ENCODE measurements at regions not wholly inside any gene's neighbourhood (a gene's known extent, or its start where the extent isn't known, plus 50 kb on each side); places are given as distances from the start of the nearest gene placed in this dataset.
A peak's percentile ranks its signal among the peaks of the same experiment; 100 is the strongest.

- Histone ChIP-seq H3K79me2 (ENCODE audit: control insufficient read depth, insufficient read depth, low read length, poor library complexity) (no peaks in the 10 kb centered on the region), H3K36me3 (ENCODE audit: control insufficient read depth in 1 of 2, insufficient read depth in 2 of 2, low read length in 2 of 2) (peaks cover 3% of the 10 kb centered on the region in 2 experiments), H3K9me3 (ENCODE audit: insufficient read depth, low read depth, low read length) (no peaks in the 10 kb centered on the region), H2AFZ (ENCODE audit: insufficient read depth, low read length, poor library complexity) (no peak overlapping the region), H2BK5ac (ENCODE audit: low read depth, low read length, poor library complexity) (no peak overlapping the region), H3K9ac (ENCODE audit: low read length) (no peak overlapping the region), H2BK12ac (ENCODE audit: low read length) (no peak overlapping the region), H4K8ac (ENCODE audit: low read depth, low read length) (no peak overlapping the region), H3K27me3 (ENCODE audit: insufficient read depth, low read length) (no peaks in the 10 kb centered on the region), H3K4ac (ENCODE audit: low read depth, low read length) (no peak overlapping the region), H2BK120ac (ENCODE audit: insufficient read depth, low read length, poor library complexity) (no peak overlapping the region), H4K12ac (ENCODE audit: low read depth, low read length) (no peak overlapping the region), H3K79me1 (ENCODE audit: low read length) (no peaks in the 10 kb centered on the region), H3K14ac (ENCODE audit: low read length) (no peak overlapping the region), H4K91ac (ENCODE audit: low read depth, low read length) (no peak overlapping the region), H3K4me1 (ENCODE audit: control insufficient read depth in 1 of 2, insufficient read depth in 2 of 2, low read length in 2 of 2) (no peaks in the 10 kb centered on the region), H3K27ac (ENCODE audit: low read depth, low read length) (no peak overlapping the region), H3K4me3 (ENCODE audit: low read depth, low read length) (no peak overlapping the region), H3K23ac (ENCODE audit: low read length) (no peak overlapping the region), H2AK5ac (ENCODE audit: low read length) (no peak overlapping the region), H3K4me2 (ENCODE audit: low read length) (no peak overlapping the region), H3K18ac (ENCODE audit: low read length) (no peak overlapping the region)
- DNase-seq: no peak
- WGBS (ENCODE audit: extremely low coverage, insufficient coverage, insufficient read length): no CpG with 5 or more reads among the region's 2 CpGs
Measured at GRCh38 chr4:122219356-122219755, 67.2 kb downstream of the BLTP1 start.

- no peak overlapping the region for H3K4me3 ChIP-seq (ENCODE audit: low read depth, low read length)
- H3K27ac ChIP-seq (ENCODE audit: low read depth, low read length): no peak overlapping the region
- H3K18ac ChIP-seq (ENCODE audit: low read length): no peak overlapping the region
- WGBS (ENCODE audit: extremely low coverage, insufficient coverage, insufficient read length): no CpG with 5 or more reads among the region's 3 CpGs
- no peak overlapping the region for H4K8ac ChIP-seq (ENCODE audit: low read depth, low read length)
- no peaks in the 10 kb centered on the region for H3K79me2 ChIP-seq (ENCODE audit: control insufficient read depth, insufficient read depth, low read length, poor library complexity)
- no peak overlapping the region for H3K4ac ChIP-seq (ENCODE audit: low read depth, low read length)
- no peak overlapping the region for H4K91ac ChIP-seq (ENCODE audit: low read depth, low read length)
- no peak overlapping the region for H2AFZ ChIP-seq (ENCODE audit: insufficient read depth, low read length, poor library complexity)
- H3K79me1 ChIP-seq (ENCODE audit: low read length): no peaks in the 10 kb centered on the region
- no peak overlapping the region for H2BK5ac ChIP-seq (ENCODE audit: low read depth, low read length, poor library complexity)
- peaks cover 3% of the 10 kb centered on the region in 2 experiments for H3K36me3 ChIP-seq (ENCODE audit: control insufficient read depth in 1 of 2, insufficient read depth in 2 of 2, low read length in 2 of 2)
- no peak overlapping the region for H4K12ac ChIP-seq (ENCODE audit: low read depth, low read length)
- no peak overlapping the region for H3K9ac ChIP-seq (ENCODE audit: low read length)
- H3K4me1 ChIP-seq (ENCODE audit: control insufficient read depth in 1 of 2, insufficient read depth in 2 of 2, low read length in 2 of 2): no peaks in the 10 kb centered on the region
- no peak overlapping the region for H3K23ac ChIP-seq (ENCODE audit: low read length)
- H3K9me3 ChIP-seq (ENCODE audit: insufficient read depth, low read depth, low read length): no peaks in the 10 kb centered on the region
- no peak for DNase-seq
- H3K4me2 ChIP-seq (ENCODE audit: low read length): no peak overlapping the region
- H2AK5ac ChIP-seq (ENCODE audit: low read length): no peak overlapping the region
- no peak overlapping the region for H2BK120ac ChIP-seq (ENCODE audit: insufficient read depth, low read length, poor library complexity)
- H3K27me3 ChIP-seq (ENCODE audit: insufficient read depth, low read length): no peaks in the 10 kb centered on the region
- H3K14ac ChIP-seq (ENCODE audit: low read length): no peak overlapping the region
- no peak overlapping the region for H2BK12ac ChIP-seq (ENCODE audit: low read length)
Measured at GRCh38 chr4:122221322-122221721, 69.2 kb downstream of the BLTP1 start.

- no peak overlapping the region for H3K4me3 ChIP-seq (ENCODE audit: low read depth, low read length)
- H3K27me3 ChIP-seq (ENCODE audit: insufficient read depth, low read length): no peaks in the 10 kb centered on the region
- H4K8ac ChIP-seq (ENCODE audit: low read depth, low read length): no peak overlapping the region
- no peak overlapping the region for H2AFZ ChIP-seq (ENCODE audit: insufficient read depth, low read length, poor library complexity)
- no peaks in the 10 kb centered on the region for H3K4me1 ChIP-seq (ENCODE audit: control insufficient read depth in 1 of 2, insufficient read depth in 2 of 2, low read length in 2 of 2)
- H3K23ac ChIP-seq (ENCODE audit: low read length): no peak overlapping the region
- no peak overlapping the region for H3K14ac ChIP-seq (ENCODE audit: low read length)
- no peaks in the 10 kb centered on the region for H3K9me3 ChIP-seq (ENCODE audit: insufficient read depth, low read depth, low read length)
- WGBS (ENCODE audit: extremely low coverage, insufficient coverage, insufficient read length): no CpG with 5 or more reads among the region's 4 CpGs
- no peak overlapping the region for H2BK5ac ChIP-seq (ENCODE audit: low read depth, low read length, poor library complexity)
- DNase-seq: peak in 1 of 2 donors; percentile 3
- H3K27ac ChIP-seq (ENCODE audit: low read depth, low read length): no peak overlapping the region
- H2BK120ac ChIP-seq (ENCODE audit: insufficient read depth, low read length, poor library complexity): no peak overlapping the region
- no peak overlapping the region for H3K4ac ChIP-seq (ENCODE audit: low read depth, low read length)
- H3K79me2 ChIP-seq (ENCODE audit: control insufficient read depth, insufficient read depth, low read length, poor library complexity): no peaks in the 10 kb centered on the region
- no peak overlapping the region for H4K12ac ChIP-seq (ENCODE audit: low read depth, low read length)
- peaks cover 3% of the 10 kb centered on the region in 2 experiments for H3K36me3 ChIP-seq (ENCODE audit: control insufficient read depth in 1 of 2, insufficient read depth in 2 of 2, low read length in 2 of 2)
- no peaks in the 10 kb centered on the region for H3K79me1 ChIP-seq (ENCODE audit: low read length)
- H2AK5ac ChIP-seq (ENCODE audit: low read length): no peak overlapping the region
- no peak overlapping the region for H4K91ac ChIP-seq (ENCODE audit: low read depth, low read length)
- no peak overlapping the region for H3K18ac ChIP-seq (ENCODE audit: low read length)
- H3K4me2 ChIP-seq (ENCODE audit: low read length): no peak overlapping the region
- H2BK12ac ChIP-seq (ENCODE audit: low read length): no peak overlapping the region
- H3K9ac ChIP-seq (ENCODE audit: low read length): no peak overlapping the region
Measured at GRCh38 chr4:122224348-122224747, 72.2 kb downstream of the BLTP1 start.

- Histone ChIP-seq H4K91ac (ENCODE audit: low read depth, low read length) (no peak overlapping the region), H4K8ac (ENCODE audit: low read depth, low read length) (no peak overlapping the region), H3K27ac (ENCODE audit: low read depth, low read length) (no peak overlapping the region), H3K4me3 (ENCODE audit: low read depth, low read length) (no peak overlapping the region), H4K12ac (ENCODE audit: low read depth, low read length) (no peak overlapping the region), H2AK5ac (ENCODE audit: low read length) (no peak overlapping the region), H3K79me1 (ENCODE audit: low read length) (no peaks in the 10 kb centered on the region), H3K4me2 (ENCODE audit: low read length) (no peak overlapping the region), H3K4ac (ENCODE audit: low read depth, low read length) (no peak overlapping the region), H3K14ac (ENCODE audit: low read length) (no peak overlapping the region), H3K23ac (ENCODE audit: low read length) (no peak overlapping the region), H3K9ac (ENCODE audit: low read length) (no peak overlapping the region), H2BK120ac (ENCODE audit: insufficient read depth, low read length, poor library complexity) (no peak overlapping the region), H3K27me3 (ENCODE audit: insufficient read depth, low read length) (no peaks in the 10 kb centered on the region), H3K79me2 (ENCODE audit: control insufficient read depth, insufficient read depth, low read length, poor library complexity) (no peaks in the 10 kb centered on the region), H3K4me1 (ENCODE audit: control insufficient read depth in 1 of 2, insufficient read depth in 2 of 2, low read length in 2 of 2) (no peaks in the 10 kb centered on the region), H2AFZ (ENCODE audit: insufficient read depth, low read length, poor library complexity) (no peak overlapping the region), H2BK5ac (ENCODE audit: low read depth, low read length, poor library complexity) (no peak overlapping the region), H3K9me3 (ENCODE audit: insufficient read depth, low read depth, low read length) (no peaks in the 10 kb centered on the region), H3K18ac (ENCODE audit: low read length) (no peak overlapping the region), H3K36me3 (ENCODE audit: control insufficient read depth in 1 of 2, insufficient read depth in 2 of 2, low read length in 2 of 2) (peaks cover 0 to 2% of the 10 kb centered on the region in 2 experiments), H2BK12ac (ENCODE audit: low read length) (no peak overlapping the region)
- no peak for DNase-seq
- WGBS (ENCODE audit: extremely low coverage, insufficient coverage, insufficient read length): no CpG with 5 or more reads among the region's 2 CpGs
Measured at GRCh38 chr4:122227202-122227601, 75.1 kb downstream of the BLTP1 start.
